ENCODE measurements at regions not wholly inside any gene's neighbourhood (a gene's known extent, or its start where the extent isn't known, plus 50 kb on each side); places are given as distances from the start of the nearest gene placed in this dataset.

DNA sequence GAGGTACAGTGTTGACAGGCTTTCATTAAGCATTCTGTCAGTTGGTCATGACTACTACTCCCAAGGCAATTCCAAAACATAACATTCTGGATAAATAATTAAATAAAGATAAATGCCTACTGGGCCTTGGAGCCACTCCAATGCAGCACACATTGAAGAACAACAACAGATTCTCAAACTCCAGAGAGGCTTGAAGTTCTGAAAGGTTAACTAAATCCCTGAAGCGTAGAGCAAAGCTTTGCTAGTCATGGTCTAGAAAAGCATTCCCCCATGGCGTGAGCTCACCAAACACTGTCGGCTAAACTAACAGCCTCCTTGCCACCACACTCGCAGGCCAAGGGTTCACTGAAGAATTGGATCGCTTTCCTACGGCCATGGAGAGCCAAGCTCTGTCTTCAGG is 268.0 kb downstream of the ATG4C start:
- no peak for TF ChIP-seq CTCF (IDR thresholded peaks at IDR 0.05)
- no peak for TF ChIP-seq POLR2A (IDR thresholded peaks at IDR 0.05)
- no peak for TF ChIP-seq EP300 (IDR thresholded peaks at IDR 0.05)
- no peak for TF ChIP-seq POLR2AphosphoS5 (IDR thresholded peaks at IDR 0.05)
